Hematopoietic multipotent progenitor cell treated with erythropoietin and hydrocortisone succinate and interleukin-3 and kit ligand, for 4 days (in vitro differentiated cells): ENCODE measurements at regions not wholly inside any gene's neighbourhood (a gene's known extent, or its start where the extent isn't known, plus 50 kb on each side); places are given as distances from the start of the nearest gene placed in this dataset.
"Not testable (repeated sequence)": the region's sequence is repeated elsewhere in the genome, so short reads cannot be mapped to it uniquely, and the experiment has no call there.

ENCODE experiments used
- DNase-seq: peaks from one replicate; pipeline ENCODE4 v3.0.0-alpha.2; 2015

- DNase-seq = no peak
Measured at GRCh38 chr4:38279650-38280322, 319.6 kb downstream of the PTTG2 start.

- no peak for DNase-seq
Measured at GRCh38 chr4:38280323-38280706, 320.1 kb downstream of the PTTG2 start.

- peak; percentile 53 for DNase-seq
Measured at GRCh38 chr4:38281371-38282071, 321.3 kb downstream of the PTTG2 start.

GRCh38 chr4:38283724-38284123 is 323.5 kb downstream of the PTTG2 start:
- DNase-seq = peak; percentile 10

- peak; percentile 35 for DNase-seq
Measured at GRCh38 chr4:38284294-38285030, 324.3 kb downstream of the PTTG2 start.

- DNase-seq = no peak
Measured at GRCh38 chr4:38287101-38287851, 327.1 kb downstream of the PTTG2 start.

- no peak for DNase-seq
Measured at GRCh38 chr4:38289553-38289952, 329.4 kb downstream of the PTTG2 start.

- DNase-seq = peak; percentile 52
Measured at GRCh38 chr4:38290366-38290765, 330.2 kb downstream of the PTTG2 start.

GRCh38 chr4:38290914-38291313 is 330.7 kb downstream of the PTTG2 start:
- no peak for DNase-seq

GRCh38 chr4:38292529-38292928 is 332.3 kb downstream of the PTTG2 start:
- DNase-seq = no peak

- DNase-seq = no peak
Measured at GRCh38 chr4:38294238-38294637, 334.0 kb downstream of the PTTG2 start.

GRCh38 chr4:38297061-38297460 is 336.9 kb downstream of the PTTG2 start:
- no peak for DNase-seq

GRCh38 chr4:38298868-38299713 is 338.9 kb downstream of the PTTG2 start:
- no peak for DNase-seq

GRCh38 chr4:38302910-38303309 is 342.7 kb downstream of the PTTG2 start:
- DNase-seq = no peak

- DNase-seq = not testable (repeated sequence)
Measured at GRCh38 chr4:38304460-38304859, 344.3 kb downstream of the PTTG2 start.

GRCh38 chr4:38306482-38307071 is 346.4 kb downstream of the PTTG2 start:
- DNase-seq = no peak

- no peak for DNase-seq
Measured at GRCh38 chr4:38308728-38309311, 348.6 kb downstream of the PTTG2 start.

- DNase-seq = no peak
Measured at GRCh38 chr4:38309471-38309870, 349.3 kb downstream of the PTTG2 start.

GRCh38 chr4:38310446-38311043 is 350.3 kb downstream of the PTTG2 start:
- DNase-seq = peak; percentile 63

GRCh38 chr4:38311495-38312126 is 351.4 kb downstream of the PTTG2 start:
- no peak for DNase-seq
